A673 (cell line): ENCODE measurements at regions not wholly inside any gene's neighbourhood (a gene's known extent, or its start where the extent isn't known, plus 50 kb on each side); places are given as distances from the start of the nearest gene placed in this dataset.
"Not testable (repeated sequence)": the region's sequence is repeated elsewhere in the genome, so short reads cannot be mapped to it uniquely, and the experiment has no call there.

ENCODE experiments used
- BruUV-seq: library from RNA; stranded (reverse); fragments of 400-500 nt; replicated peaks from 2 replicates; lab custom pipeline; 2021; lab: Mats Ljungman, UMichigan
- CTCF ChIA-PET: fragments of 300-600 bp; sonication (Branson Sonifier 250); formaldehyde crosslinking; loops from one replicate; lab custom pipeline; 2022; ENCODE audit warnings: antibody characterized with exemption; lab: Charles Lee
- POLR2A ChIA-PET: fragments of 300-600 bp; sonication (Branson Sonifier 250); formaldehyde crosslinking; loops from one replicate; lab custom pipeline; 2022; ENCODE audit warnings: antibody characterized with exemption; ENCODE audit not compliant: low non-redundant PET; lab: Charles Lee
- DNase-seq: peaks from one replicate; pipeline ENCODE4 v3.0.0-alpha.2; 2015; ENCODE audit warnings: low spot score
- H3K27ac ChIP-seq: fragments of 200-600 bp; sonication (generic); 2 replicates; pipeline ENCODE4 v1.5.1; 2016; ENCODE audit warnings: mixed run types, low read depth, mild to moderate bottlenecking, mixed read lengths, antibody characterized with exemption, low read length; ENCODE audit not compliant: poor library complexity, severe bottlenecking
- H3K27me3 ChIP-seq: fragments of 200-600 bp; sonication (generic); replicated peaks from 2 replicates; pipeline ENCODE4 v1.6.1; 2017; ENCODE audit warnings: mixed run types, low read depth, mild to moderate bottlenecking, mixed read lengths, antibody characterized with exemption, low read length; ENCODE audit not compliant: insufficient read depth, poor library complexity
- H3K36me3 ChIP-seq: fragments of 200-600 bp; sonication (generic); 2 replicates; pipeline ENCODE4 v1.6.1; 2016; ENCODE audit warnings: mixed run types, mild to moderate bottlenecking, mixed read lengths, antibody characterized with exemption, low read length; ENCODE audit not compliant: insufficient read depth, poor library complexity, severe bottlenecking
- H3K4me1 ChIP-seq: fragments of 200-600 bp; sonication (generic); 2 replicates; pipeline ENCODE4 v1.6.1; 2017; ENCODE audit warnings: mixed run types, mild to moderate bottlenecking, mixed read lengths, antibody characterized with exemption, low read length; ENCODE audit not compliant: insufficient read depth, poor library complexity, severe bottlenecking
- H3K4me3 ChIP-seq: fragments of 200-600 bp; sonication (generic); 2 replicates; pipeline ENCODE4 v1.5.1; 2016; ENCODE audit warnings: low read depth, mixed run types, mild to moderate bottlenecking, mixed read lengths, low read length; ENCODE audit not compliant: poor library complexity, severe bottlenecking
- H3K9me3 ChIP-seq: fragments of 200-600 bp; sonication (generic); 2 replicates; pipeline ENCODE4 v1.6.1; 2016; ENCODE audit warnings: mixed run types, low read depth, mild to moderate bottlenecking, mixed read lengths, antibody characterized with exemption, low read length; ENCODE audit not compliant: poor library complexity, severe bottlenecking
- CTCF ChIP-seq: fragments of 300-800, 200-600 bp; sonication (generic); conservative IDR thresholded peaks from 2 replicates; pipeline ENCODE4 v1.5.1; 2017; ENCODE audit warnings: low read depth, mild to moderate bottlenecking, antibody characterized with exemption, low read length, moderate library complexity, mixed read lengths
- EZH2 ChIP-seq: fragments of 200-600 bp; sonication (generic); IDR thresholded peaks from 2 replicates; pipeline ENCODE4 v1.6.1; 2017; ENCODE audit warnings: borderline replicate concordance, low read depth, mild to moderate bottlenecking, mixed read lengths, antibody characterized with exemption, low read length; ENCODE audit not compliant: poor library complexity, severe bottlenecking
- intact Hi-C: fragments of 100-400 bp; cut with micrococcal nuclease; formaldehyde crosslinking; loops from one replicate; pipeline ENCODE4 v1.10.0; 2022; ENCODE audit not compliant: unreplicated experiment

- peaks cover 4% of the 10 kb centered on the region for H3K4me1 ChIP-seq
- no peak for DNase-seq
- TF ChIP-seq CTCF (no peak), EZH2 (no peak)
- intact Hi-C loops = no loop called here
- no peaks in the 10 kb centered on the region for H3K36me3 ChIP-seq
- CTCF ChIA-PET = no interaction called here
- H3K4me3 ChIP-seq = no peak overlapping the region
- no peaks in the 10 kb centered on the region for H3K27me3 ChIP-seq
- POLR2A ChIA-PET = no interaction called here
- no TSS peak for BruUV-seq
- H3K9me3 ChIP-seq = no peaks in the 10 kb centered on the region
- H3K27ac ChIP-seq = no peak overlapping the region
These were observed 77.1 kb downstream of the C9orf152 start for GRCh38 chr9:110130791-110131416.

- intact Hi-C loops = no loop called here
- Histone ChIP-seq H3K27ac (no peak overlapping the region), H3K4me1 (peaks cover 4% of the 10 kb centered on the region), H3K27me3 (no peaks in the 10 kb centered on the region), H3K9me3 (no peaks in the 10 kb centered on the region), H3K36me3 (no peaks in the 10 kb centered on the region), H3K4me3 (no peak overlapping the region)
- ChIA-PET POLR2A (no interaction called here), CTCF (no interaction called here)
- no TSS peak for BruUV-seq
- DNase-seq = no peak
- no peak for TF ChIP-seq EZH2
- no peak for TF ChIP-seq CTCF
These were observed 76.5 kb downstream of the C9orf152 start for GRCh38 chr9:110131499-110131898.

GRCh38 chr9:110132531-110132930, 75.4 kb downstream of the C9orf152 start:
- H3K4me1 ChIP-seq, H3K4me3 ChIP-seq, H3K27ac ChIP-seq, POLR2A ChIA-PET, H3K27me3 ChIP-seq, H3K36me3 ChIP-seq, DNase-seq, intact Hi-C loops, CTCF ChIA-PET, BruUV-seq, H3K9me3 ChIP-seq: not testable (repeated sequence)

GRCh38 chr9:110133059-110133458, 74.9 kb downstream of the C9orf152 start:
- intact Hi-C loops = no loop called here
- BruUV-seq = no TSS peak
- Histone ChIP-seq H3K9me3 (no peaks in the 10 kb centered on the region), H3K27me3 (no peaks in the 10 kb centered on the region), H3K4me1 (peaks cover 4% of the 10 kb centered on the region), H3K4me3 (no peak overlapping the region), H3K27ac (no peak overlapping the region), H3K36me3 (no peaks in the 10 kb centered on the region)
- ChIA-PET CTCF (no interaction called here), POLR2A (no interaction called here)
- TF ChIP-seq EZH2 = no peak
- no peak for TF ChIP-seq CTCF
- no peak for DNase-seq
